B cell (primary cell): ENCODE measurements at regions not wholly inside any gene's neighbourhood (a gene's known extent, or its start where the extent isn't known, plus 50 kb on each side); places are given as distances from the start of the nearest gene placed in this dataset.

Source experiments
- CTCF ChIP-seq: fragments of 200-600 bp; IDR thresholded peaks from one replicate; pipeline ENCODE4 v1.8.0; 2022; ENCODE audit warnings: antibody characterized with exemption, mild to moderate bottlenecking
- EZH2 ChIP-seq: IDR thresholded peaks from 2 replicates; pipeline ENCODE4 v1.6.1; 2012; ENCODE audit warnings: borderline replicate concordance, low read depth, mild to moderate bottlenecking, moderate library complexity, low read length; ENCODE audit not compliant: insufficient read depth, poor library complexity, severe bottlenecking

GRCh38 chr17:51499897-51500296, 239.6 kb downstream of the UTP18 start:
- TF ChIP-seq CTCF (no peak), EZH2 (no peak)
